ENCODE measurements at regions not wholly inside any gene's neighbourhood (a gene's known extent, or its start where the extent isn't known, plus 50 kb on each side); places are given as distances from the start of the nearest gene placed in this dataset.
"Not testable (repeated sequence)": the region's sequence is repeated elsewhere in the genome, so short reads cannot be mapped to it uniquely, and the experiment has no call there.

- H3K36me3 ChIP-seq (ENCODE audit: control insufficient read depth in 2 of 2, insufficient read depth in 1 of 2, low read length in 2 of 2); H3K27ac ChIP-seq (ENCODE audit: extremely low read depth, low read depth, low read length); H3K4me3 ChIP-seq (ENCODE audit: low read depth, low read length); CTCF ChIA-PET; H3K4me1 ChIP-seq (ENCODE audit: control insufficient read depth, insufficient read depth, low read length); H3K9me3 ChIP-seq (ENCODE audit: control insufficient read depth, insufficient read depth, low read depth, low read length); POLR2A ChIA-PET: not testable (repeated sequence)
- TF ChIP-seq, protein P1, sequence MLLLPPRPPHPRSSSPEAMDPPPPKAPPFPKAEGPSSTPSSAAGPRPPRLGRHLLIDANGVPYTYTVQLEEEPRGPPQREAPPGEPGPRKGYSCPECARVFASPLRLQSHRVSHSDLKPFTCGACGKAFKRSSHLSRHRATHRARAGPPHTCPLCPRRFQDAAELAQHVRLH (tag by site-specific recombination; IDR thresholded peaks at IDR 0.05), result 0 out of 2 replicates have a peak, but pooled peaks have one; percentile 18
- TF ChIP-seq ZNF146 (tag by site-specific recombination; IDR thresholded peaks at IDR 0.05), result peak; percentile 70; the same call in 1 of the 2 replicates
Observed at GRCh38 chr6:84837068-84837866, 72.9 kb upstream of the TBX18 start.

DNA sequence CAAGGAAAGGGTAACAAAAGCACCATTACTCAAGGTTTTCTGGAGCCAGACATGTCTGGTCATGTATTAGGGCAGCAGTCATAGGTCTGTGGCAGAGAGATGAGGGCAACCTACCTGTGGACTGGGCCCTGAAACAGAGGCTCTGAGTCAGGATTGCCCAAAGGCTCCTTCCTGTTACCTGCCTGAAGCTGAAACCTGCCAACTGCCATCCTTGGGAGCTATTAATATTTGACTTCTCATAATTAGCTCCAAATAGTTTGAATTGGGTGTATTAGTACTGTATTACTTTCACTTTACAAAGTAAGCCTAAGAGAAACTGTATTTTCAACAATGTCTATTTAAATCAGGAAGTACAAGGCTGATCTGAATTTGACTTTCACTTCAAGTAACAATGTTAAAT, 72.0 kb upstream of the TBX18 start:
- POLR2A ChIA-PET, result no interaction called here
- no peaks in the 10 kb centered on the region for H3K36me3 ChIP-seq (ENCODE audit: control insufficient read depth in 2 of 2, insufficient read depth in 1 of 2, low read length in 2 of 2)

DNA sequence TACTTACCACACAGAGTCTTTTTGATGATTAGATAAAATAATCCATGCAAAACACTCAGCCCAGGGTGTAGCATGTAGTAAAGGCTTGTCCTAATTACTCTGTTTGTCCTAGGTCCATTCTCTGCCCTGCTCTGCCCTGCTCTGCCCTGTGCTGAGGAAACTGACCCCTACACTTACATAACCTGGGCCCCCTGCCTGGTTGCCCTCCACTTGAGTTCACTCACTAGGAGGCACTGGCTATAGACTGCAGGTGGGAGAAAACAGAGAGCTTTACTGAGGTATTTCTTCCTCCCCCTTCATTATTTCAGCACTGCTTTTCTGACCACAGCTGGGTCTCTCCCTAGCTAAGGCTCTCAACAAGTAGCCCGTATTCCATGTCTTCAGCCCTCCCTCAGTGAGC, 70.9 kb upstream of the TBX18 start:
- POLR2A ChIA-PET, result no interaction called here

More for the DNA sequence above, 72.0 kb upstream of the TBX18 start:
- Histone ChIP-seq H3K4me1 (ENCODE audit: control insufficient read depth, insufficient read depth, low read length) (no peaks in the 10 kb centered on the region), H3K4me3 (ENCODE audit: low read depth, low read length) (no peak overlapping the region), H3K27ac (ENCODE audit: extremely low read depth, low read depth, low read length) (no peak overlapping the region), H3K9me3 (ENCODE audit: control insufficient read depth, insufficient read depth, low read depth, low read length) (no peaks in the 10 kb centered on the region)
- peak; percentile 59 for TF ChIP-seq SCRT2 (tag by site-specific recombination; IDR thresholded peaks at IDR 0.05)
- no peak for TF ChIP-seq ZNF433 (tag by site-specific recombination; IDR thresholded peaks at IDR 0.05; ENCODE audit: low read depth)
- CTCF ChIA-PET, result interaction anchor here (0.6 kb wide), 1 partner anchor 354 kb away, joined by 3 read pairs; no protein-coding TSS in a partner anchor

DNA sequence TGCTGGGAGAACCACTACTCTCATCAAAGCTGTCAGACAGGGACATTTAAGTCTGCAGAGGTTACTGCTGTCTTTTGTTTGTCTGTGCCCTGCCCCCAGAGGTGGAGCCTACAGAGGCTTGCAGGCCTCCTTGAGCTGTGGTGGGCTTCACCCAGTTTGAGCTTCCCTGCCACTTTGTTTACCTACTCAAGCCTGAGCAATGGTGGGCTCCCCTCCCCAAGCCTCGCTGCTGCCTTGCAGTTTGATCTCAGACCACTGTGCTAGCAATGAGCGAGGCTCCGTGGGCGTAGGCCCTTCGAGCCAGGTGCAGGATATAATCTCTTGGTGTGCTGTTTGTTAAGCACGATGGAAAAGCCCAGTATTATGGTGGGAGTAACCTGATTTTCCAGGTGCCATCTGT, 67.5 kb upstream of the TBX18 start:
- H3K4me3 ChIP-seq (ENCODE audit: low read depth, low read length); POLR2A ChIA-PET; H3K36me3 ChIP-seq (ENCODE audit: control insufficient read depth in 2 of 2, insufficient read depth in 1 of 2, low read length in 2 of 2); H3K4me1 ChIP-seq (ENCODE audit: control insufficient read depth, insufficient read depth, low read length); H3K27ac ChIP-seq (ENCODE audit: extremely low read depth, low read depth, low read length); H3K9me3 ChIP-seq (ENCODE audit: control insufficient read depth, insufficient read depth, low read depth, low read length); CTCF ChIA-PET: not testable (repeated sequence)

More for the DNA sequence above, 70.9 kb upstream of the TBX18 start:
- CTCF ChIA-PET, result interaction anchor here (0.6 to 0.9 kb wide), 3 partner anchors 33 to 554 kb away, joined by 3 to 6 read pairs (median 3); no protein-coding TSS in a partner anchor
- no peak overlapping the region for H3K27ac ChIP-seq (ENCODE audit: extremely low read depth, low read depth, low read length)
- no peaks in the 10 kb centered on the region for H3K9me3 ChIP-seq (ENCODE audit: control insufficient read depth, insufficient read depth, low read depth, low read length)
- H3K4me1 ChIP-seq (ENCODE audit: control insufficient read depth, insufficient read depth, low read length), result no peaks in the 10 kb centered on the region
- H3K36me3 ChIP-seq (ENCODE audit: control insufficient read depth in 2 of 2, insufficient read depth in 1 of 2, low read length in 2 of 2), result no peaks in the 10 kb centered on the region
- TF ChIP-seq ZNF416 (tag by site-specific recombination; IDR thresholded peaks at IDR 0.05) (no peak), TRIM28 (IDR thresholded peaks at IDR 0.05; ENCODE audit: borderline replicate concordance, low read length) (no peak), ZNF560 (tag by site-specific recombination; IDR thresholded peaks at IDR 0.05; ENCODE audit: borderline replicate concordance) (no peak), ZNF138 (tag by site-specific recombination; IDR thresholded peaks at IDR 0.05; ENCODE audit: borderline replicate concordance) (no peak), TSHZ1 (tag by site-specific recombination; IDR thresholded peaks at IDR 0.05; ENCODE audit: borderline replicate concordance) (no peak), ZIC2 (tag by site-specific recombination; IDR thresholded peaks at IDR 0.05) (peak; percentile 52), GLIS1 (tag by site-specific recombination; IDR thresholded peaks at IDR 0.05) (peak; percentile 70), ZNF341 (tag by site-specific recombination; IDR thresholded peaks at IDR 0.05; ENCODE audit: low read depth) (no peak), HIC1 (tag by site-specific recombination; IDR thresholded peaks at IDR 0.05) (no peak)
- TF ChIP-seq, protein P2, sequence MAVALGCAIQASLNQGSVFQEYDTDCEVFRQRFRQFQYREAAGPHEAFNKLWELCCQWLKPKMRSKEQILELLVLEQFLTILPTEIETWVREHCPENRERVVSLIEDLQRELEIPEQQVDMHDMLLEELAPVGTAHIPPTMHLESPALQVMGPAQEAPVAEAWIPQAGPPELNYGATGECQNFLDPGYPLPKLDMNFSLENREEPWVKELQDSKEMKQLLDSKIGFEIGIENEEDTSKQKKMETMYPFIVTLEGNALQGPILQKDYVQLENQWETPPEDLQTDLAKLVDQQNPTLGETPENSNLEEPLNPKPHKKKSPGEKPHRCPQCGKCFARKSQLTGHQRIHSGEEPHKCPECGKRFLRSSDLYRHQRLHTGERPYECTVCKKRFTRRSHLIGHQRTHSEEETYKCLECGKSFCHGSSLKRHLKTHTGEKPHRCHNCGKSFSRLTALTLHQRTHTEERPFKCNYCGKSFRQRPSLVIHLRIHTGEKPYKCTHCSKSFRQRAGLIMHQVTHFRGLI (tag by site-specific recombination; IDR thresholded peaks at IDR 0.05), result no peak
- H3K4me3 ChIP-seq (ENCODE audit: low read depth, low read length), result no peak overlapping the region
